GM18909 (cell line): ENCODE measurements at regions not wholly inside any gene's neighbourhood (a gene's known extent, or its start where the extent isn't known, plus 50 kb on each side); places are given as distances from the start of the nearest gene placed in this dataset.

Experiments
- ATAC-seq: cut with Tn5 transposase; IDR thresholded peaks from one replicate; pipeline ENCODE4 v1.9.1; 2021; ENCODE audit warnings: mild to moderate bottlenecking; ENCODE audit not compliant: unreplicated experiment, poor library complexity

GRCh38 chr9:17846948-17847655 lies 268.2 kb downstream of the SH3GL2 start:
- ATAC-seq: no peak

- ATAC-seq: no peak
These were observed 269.0 kb downstream of the SH3GL2 start for GRCh38 chr9:17847908-17848307.

- ATAC-seq: no peak
These were observed 273.2 kb downstream of the SH3GL2 start for GRCh38 chr9:17852108-17852507.

- no peak for ATAC-seq
These were observed 275.6 kb downstream of the SH3GL2 start for GRCh38 chr9:17854487-17854886.

GRCh38 chr9:17856995-17857394 lies 278.1 kb downstream of the SH3GL2 start:
- no peak for ATAC-seq

- ATAC-seq: no peak
These were observed 280.4 kb downstream of the SH3GL2 start for GRCh38 chr9:17859228-17859627.

GRCh38 chr9:17859987-17860386 lies 281.1 kb downstream of the SH3GL2 start:
- ATAC-seq: no peak

- no peak for ATAC-seq
These were observed 283.2 kb downstream of the SH3GL2 start for GRCh38 chr9:17862101-17862500.

- no peak for ATAC-seq
These were observed 283.8 kb downstream of the SH3GL2 start for GRCh38 chr9:17862629-17863028.

- ATAC-seq: peak; percentile 90
These were observed 284.5 kb downstream of the SH3GL2 start for GRCh38 chr9:17863213-17863883.

- ATAC-seq: no peak
These were observed 285.1 kb downstream of the SH3GL2 start for GRCh38 chr9:17863924-17864323.

- no peak for ATAC-seq
These were observed 286.1 kb downstream of the SH3GL2 start for GRCh38 chr9:17864951-17865350.

- no peak for ATAC-seq
These were observed 287.0 kb downstream of the SH3GL2 start for GRCh38 chr9:17865881-17866280.

- ATAC-seq: no peak
These were observed 291.9 kb downstream of the SH3GL2 start for GRCh38 chr9:17870722-17871121.

- ATAC-seq: no peak
These were observed 292.5 kb downstream of the SH3GL2 start for GRCh38 chr9:17871213-17871890.

- no peak for ATAC-seq
These were observed 297.0 kb downstream of the SH3GL2 start for GRCh38 chr9:17875886-17876285.

GRCh38 chr9:17876687-17877086 lies 297.8 kb downstream of the SH3GL2 start:
- ATAC-seq: no peak

GRCh38 chr9:17878810-17879370 lies 300.0 kb downstream of the SH3GL2 start:
- ATAC-seq: peak; percentile 54

- ATAC-seq: no peak
These were observed 302.5 kb downstream of the SH3GL2 start for GRCh38 chr9:17881371-17881770.

GRCh38 chr9:17882688-17883594 lies 304.1 kb downstream of the SH3GL2 start:
- ATAC-seq: no peak
